ENCODE measurements at regions not wholly inside any gene's neighbourhood (a gene's known extent, or its start where the extent isn't known, plus 50 kb on each side); places are given as distances from the start of the nearest gene placed in this dataset.
"Not testable (repeated sequence)": the region's sequence is repeated elsewhere in the genome, so short reads cannot be mapped to it uniquely, and the experiment has no call there.

GRCh38 chr4:149870008-149870407 lies 54.4 kb upstream of the IQCM start:
- DNase-seq: no peak

DNA sequence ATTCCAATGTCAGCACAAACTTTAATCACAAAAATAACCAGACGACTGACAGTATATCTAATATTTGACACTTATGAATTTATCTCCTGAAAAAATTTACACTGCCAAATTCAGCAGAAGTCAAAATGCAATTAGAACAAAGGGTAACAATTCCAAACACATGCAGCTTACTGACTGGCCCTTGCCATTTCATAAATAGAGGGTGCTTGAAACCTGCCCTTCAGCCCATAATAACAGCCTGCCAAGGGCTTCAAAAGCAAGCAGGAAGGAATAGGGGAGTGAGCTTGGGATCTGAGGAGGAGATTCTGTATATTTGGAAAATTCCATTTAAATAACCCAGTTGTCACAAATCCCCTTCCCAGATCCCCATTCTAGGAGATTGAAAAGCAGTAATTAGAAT lies 66.1 kb upstream of the IQCM start:
- no peak for DNase-seq

GRCh38 chr4:149882251-149882650 lies 66.6 kb upstream of the IQCM start:
- no peak for DNase-seq

GRCh38 chr4:149884046-149884445 lies 68.4 kb upstream of the IQCM start:
- DNase-seq: no peak

DNA sequence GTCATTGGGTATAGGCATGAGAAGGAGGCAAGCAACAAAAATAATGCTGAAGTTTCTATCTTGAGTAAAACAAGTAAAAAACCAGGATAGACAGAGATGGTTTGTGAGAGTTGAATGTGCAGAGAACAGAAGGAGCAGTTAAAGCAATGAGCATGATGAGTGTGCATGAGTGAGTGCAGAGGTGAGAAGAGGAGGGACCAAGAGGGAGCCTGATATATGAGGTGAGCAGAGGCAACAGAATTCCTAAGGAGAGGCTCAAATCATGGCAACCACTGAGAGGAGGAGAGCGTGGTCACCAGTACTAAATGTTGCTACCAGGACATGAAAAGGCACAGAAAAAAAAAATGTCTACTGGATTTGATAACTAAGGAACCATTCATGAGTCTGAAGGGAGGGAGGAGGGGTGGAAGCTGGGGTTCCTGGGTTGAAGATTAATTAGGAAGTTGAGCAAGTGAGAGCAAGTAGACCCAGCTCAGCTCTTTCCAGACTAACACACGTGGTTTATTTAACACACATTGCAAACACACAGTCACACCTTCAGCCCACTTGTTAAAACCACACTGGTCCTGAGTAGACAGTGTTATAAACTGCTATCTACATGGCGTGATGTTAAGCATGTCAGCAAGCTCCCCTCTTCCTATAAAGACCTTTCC lies 69.0 kb upstream of the IQCM start:
- DNase-seq: no peak

- no peak for DNase-seq
Observed at GRCh38 chr4:149885896-149886295, 70.3 kb upstream of the IQCM start.

GRCh38 chr4:149886786-149887490 lies 71.3 kb upstream of the IQCM start:
- DNase-seq: no peak

DNA sequence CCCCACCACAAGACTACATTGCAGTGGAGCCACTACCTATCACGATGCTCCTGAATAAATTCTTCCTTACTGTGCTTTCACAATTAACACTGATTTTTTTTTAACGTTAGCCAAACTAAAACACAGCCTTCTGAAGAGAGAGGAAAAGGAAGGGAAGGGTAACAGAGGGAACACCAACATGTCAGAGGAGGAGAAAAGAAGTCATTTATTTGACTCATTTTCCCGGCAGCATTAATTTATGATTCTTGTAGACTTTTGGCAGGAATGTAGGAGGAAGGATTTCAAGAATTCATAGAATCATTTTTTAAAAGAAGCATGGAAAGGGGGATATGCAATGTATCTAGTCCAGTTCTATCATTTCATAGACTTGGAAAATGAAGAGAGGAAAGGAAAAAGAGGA lies 74.3 kb upstream of the IQCM start:
- no peak for DNase-seq

DNA sequence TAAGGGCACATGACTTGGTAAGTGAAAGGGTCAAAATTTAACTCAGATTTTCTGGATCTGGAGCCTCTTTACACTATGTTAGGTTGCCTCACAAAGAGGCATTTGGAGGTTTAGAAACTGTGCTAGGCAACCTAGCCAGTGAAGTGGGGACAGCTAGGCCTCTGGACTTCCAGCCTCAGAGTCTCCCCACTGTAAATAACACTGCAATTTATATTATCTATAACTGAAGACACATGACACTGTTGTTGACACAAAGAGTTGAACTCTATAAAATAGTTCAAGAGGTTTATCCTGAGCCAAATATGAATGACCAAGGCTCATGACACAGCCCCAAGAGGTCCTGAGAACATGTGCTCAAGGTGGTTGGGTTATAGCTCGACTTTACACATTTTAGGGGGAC lies 74.9 kb upstream of the IQCM start:
- no peak for DNase-seq

DNA sequence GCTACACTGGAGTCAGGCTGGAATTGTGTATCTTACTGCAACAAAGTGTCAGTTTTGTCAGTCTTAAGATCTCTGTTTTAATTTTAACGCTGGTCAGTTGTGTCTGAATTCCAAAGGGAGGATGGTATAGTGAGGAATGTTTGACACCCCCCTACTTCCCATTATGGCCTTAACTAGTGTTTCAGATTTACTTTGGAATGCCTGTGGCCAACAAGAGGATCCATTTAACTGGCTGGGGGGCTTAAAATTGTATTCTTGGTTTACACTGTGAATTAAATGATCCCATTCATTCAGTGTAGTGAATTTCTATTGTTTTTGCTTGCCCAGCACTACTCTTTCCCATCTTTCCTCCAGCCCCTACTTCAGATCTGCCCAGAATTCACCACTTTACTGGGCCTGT lies 75.8 kb upstream of the IQCM start:
- no peak for DNase-seq

GRCh38 chr4:149896432-149896831 lies 80.8 kb upstream of the IQCM start:
- DNase-seq: no peak

- no peak for DNase-seq
Observed at GRCh38 chr4:149897783-149898182, 82.1 kb upstream of the IQCM start.

GRCh38 chr4:149901128-149901527 lies 85.5 kb upstream of the IQCM start:
- DNase-seq: no peak

DNA sequence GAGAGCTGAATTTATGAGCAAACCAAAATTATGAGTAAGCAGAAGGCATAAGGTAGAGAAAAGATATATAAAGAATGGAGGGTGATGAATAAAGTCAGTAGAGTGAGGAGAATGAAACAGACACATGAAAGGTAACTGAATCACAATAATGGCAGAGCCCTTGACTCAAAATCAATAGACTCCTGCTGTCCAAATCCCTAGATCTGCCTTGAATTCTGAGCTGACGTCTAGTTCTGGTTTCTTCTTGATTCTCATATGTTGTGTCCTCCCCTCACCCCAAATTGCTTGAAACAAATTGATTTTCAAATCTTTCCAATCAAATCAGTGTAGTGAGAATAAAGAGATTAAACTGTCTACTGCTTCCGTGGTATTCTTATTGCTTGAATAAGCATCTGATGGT lies 86.6 kb upstream of the IQCM start:
- DNase-seq: no peak

DNA sequence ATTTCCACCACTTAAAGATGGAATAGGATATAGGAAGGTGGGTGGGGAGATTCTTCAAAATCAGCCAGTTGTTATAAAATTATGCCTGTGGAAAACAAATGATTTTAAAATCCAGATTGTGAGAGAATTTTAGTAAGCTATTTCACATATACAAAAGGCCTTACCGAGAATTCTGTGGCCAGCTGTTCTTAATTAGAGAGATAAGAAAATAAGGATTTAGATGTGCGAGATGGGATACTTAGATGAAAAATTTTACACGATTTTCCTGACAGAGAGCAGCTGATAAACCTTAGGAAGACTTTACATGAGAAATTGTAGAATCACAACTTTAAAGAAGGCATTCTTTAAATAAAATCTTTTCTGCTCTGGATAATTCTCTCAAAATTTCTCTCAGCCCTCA lies 94.5 kb upstream of the IQCM start:
- DNase-seq: no peak

GRCh38 chr4:149910604-149911350 lies 95.1 kb upstream of the IQCM start:
- DNase-seq: no peak

DNA sequence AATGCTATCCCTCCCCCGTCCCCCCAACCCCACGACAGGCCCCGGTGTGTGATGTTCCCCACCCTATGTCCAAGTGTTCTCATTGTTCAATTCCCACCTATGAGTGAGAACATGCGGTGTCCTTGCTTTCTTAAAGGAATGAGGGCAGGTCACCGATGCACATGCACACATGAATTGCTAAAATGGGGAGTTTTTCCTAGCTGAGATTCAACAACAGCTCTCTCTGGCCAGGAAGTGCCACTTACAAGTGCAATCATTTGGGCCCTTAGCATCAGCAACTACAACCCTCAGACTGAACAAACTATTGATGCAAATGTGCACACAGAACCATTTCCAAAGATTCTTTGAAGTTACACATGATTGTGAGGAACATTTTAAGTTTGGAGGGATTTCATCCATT lies 95.7 kb upstream of the IQCM start:
- no peak for DNase-seq

DNA sequence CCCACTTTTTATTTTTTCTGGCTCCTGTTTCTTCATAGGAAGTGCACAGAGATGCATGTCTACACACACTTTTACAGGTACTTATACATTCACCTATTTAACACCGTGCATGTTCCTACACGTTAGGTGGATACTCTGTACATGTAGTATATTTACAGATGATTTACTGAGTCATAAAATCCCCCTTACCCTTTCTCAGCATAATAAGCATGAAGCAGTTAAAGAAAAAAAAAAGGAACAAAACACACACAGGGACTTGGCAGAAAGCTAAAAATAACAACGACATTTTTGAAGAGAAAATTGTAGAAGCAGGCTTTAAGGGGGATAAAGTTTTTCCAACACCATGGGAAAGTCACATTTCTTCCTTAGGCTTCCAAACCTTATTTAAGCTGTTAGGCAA lies 96.4 kb upstream of the IQCM start:
- no peak for DNase-seq

DNA sequence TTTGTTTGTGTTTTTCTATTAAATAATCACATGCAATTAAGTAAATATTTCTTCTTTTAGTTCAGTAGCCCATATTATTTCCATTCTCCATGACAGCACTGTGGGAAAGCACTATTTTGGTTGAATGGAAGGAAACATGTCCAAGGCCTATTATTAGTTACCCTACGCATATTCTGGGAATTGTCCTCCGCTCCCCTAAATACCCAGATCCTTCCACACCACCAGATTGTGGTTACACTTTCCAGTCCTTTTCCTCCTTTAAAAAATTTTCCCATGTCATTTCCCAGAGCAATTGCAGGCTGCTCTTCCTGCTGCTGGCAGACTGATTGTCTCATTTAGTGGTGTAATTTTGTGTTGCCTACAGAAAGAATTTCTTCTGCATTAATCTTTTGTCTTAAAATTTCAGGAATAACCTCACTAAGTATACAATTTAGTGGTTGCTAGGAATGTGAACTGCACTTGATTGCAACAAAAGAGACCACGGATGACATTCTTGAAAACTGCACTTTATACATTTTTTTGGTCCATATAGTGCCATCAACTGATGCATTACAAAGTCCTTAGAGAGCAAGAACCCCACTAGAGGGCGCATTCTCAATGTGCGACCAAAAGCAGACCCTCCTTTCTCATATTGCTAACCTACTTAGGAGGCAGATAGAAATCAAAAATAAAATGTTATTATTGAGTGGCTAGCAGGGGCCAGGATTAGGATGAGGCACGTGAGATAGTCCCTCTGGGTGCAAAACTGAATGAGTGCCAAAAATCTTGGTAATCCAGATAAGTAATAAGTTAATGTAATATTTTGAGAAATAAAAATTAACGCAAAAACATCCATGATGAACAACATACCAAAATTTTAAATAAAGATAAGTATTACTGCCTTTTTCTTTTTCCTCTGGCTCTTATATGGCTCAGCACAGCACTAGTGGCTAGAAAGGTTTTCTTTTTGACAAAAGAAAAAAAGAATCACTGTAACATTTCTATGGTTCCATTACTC lies 98.8 kb upstream of the IQCM start:
- DNase-seq: peak; percentile 48

DNA sequence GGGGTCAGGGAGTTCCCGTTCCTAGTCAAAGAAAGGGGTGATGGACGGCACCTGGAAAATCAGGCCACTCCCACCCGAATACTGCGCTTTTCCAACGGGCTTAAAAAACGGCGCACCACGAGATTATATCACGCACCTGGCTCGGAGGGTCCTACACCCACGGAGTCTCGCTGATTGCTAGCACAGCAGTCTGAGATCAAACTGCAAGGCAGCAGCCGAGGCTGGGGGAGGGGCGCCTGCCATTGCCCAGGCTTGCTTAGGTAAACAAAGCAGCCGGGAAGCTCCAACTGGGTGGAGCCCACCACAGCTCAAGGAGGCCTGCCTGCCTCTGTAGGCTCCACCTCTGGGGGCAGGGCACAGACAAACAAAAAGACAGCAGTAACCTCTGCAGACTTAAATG lies 100.1 kb upstream of the IQCM start:
- not testable (repeated sequence) for DNase-seq

- no peak for DNase-seq
Observed at GRCh38 chr4:149923736-149924135, 108.1 kb upstream of the IQCM start.

DNA sequence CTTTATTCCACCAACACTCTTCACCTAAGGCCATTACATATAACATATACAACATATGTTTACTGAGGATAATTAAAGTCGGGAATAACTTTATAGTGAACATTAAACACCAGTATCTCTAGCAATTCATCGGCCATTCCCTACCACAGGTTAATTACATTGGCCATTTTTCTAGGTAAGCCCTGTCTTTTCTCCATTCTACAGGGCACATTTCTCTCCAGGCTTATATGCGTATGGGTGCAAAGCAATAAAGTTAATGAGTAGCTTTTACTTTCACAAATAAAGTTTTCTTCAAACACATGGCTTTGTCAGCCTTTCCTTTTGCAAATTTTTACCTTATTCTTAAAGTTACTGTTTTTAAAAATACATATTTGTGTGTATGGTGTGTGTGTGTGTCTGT lies 111.9 kb upstream of the IQCM start:
- DNase-seq: no peak

GRCh38 chr4:149928507-149928906 lies 112.9 kb upstream of the IQCM start:
- DNase-seq: no peak

Measured in stimulated activated CD4-positive, alpha-beta T cell treated with anti-CD3 and anti-CD28 coated beads, Interleukin-15, amount 100 ng/mL, for 24 hours (primary cell).